GM19043 (cell line): ENCODE measurements at regions not wholly inside any gene's neighbourhood (a gene's known extent, or its start where the extent isn't known, plus 50 kb on each side); places are given as distances from the start of the nearest gene placed in this dataset.

Experiments
- ATAC-seq: cut with Tn5 transposase; IDR thresholded peaks from one replicate; pipeline ENCODE4 v1.9.1; 2021; ENCODE audit warnings: low read depth; ENCODE audit not compliant: unreplicated experiment

GRCh38 chr11:127474766-127475165 is 474.2 kb upstream of the KIRREL3 start:
- no peak for ATAC-seq

- ATAC-seq = no peak
These were observed 471.9 kb upstream of the KIRREL3 start for GRCh38 chr11:127472505-127472904.

DNA sequence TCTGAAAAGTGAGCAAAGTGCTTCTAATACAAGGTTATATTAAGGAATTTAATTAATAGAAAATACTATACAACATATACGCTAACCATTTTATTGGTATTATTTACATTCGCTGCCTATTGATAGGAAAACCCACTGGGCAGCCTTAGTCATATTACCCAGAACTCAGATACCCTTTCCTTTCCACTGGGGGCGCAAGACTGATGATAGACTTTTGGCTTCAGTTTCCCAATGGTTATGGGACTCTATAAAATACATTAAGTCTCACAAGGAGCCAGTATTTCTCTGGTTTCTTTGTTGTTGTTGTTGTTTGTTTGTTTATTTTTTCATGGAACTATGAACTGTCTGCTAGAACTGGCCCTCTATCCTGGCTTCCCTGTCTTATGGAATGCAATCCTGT is 471.1 kb upstream of the KIRREL3 start:
- ATAC-seq = no peak

DNA sequence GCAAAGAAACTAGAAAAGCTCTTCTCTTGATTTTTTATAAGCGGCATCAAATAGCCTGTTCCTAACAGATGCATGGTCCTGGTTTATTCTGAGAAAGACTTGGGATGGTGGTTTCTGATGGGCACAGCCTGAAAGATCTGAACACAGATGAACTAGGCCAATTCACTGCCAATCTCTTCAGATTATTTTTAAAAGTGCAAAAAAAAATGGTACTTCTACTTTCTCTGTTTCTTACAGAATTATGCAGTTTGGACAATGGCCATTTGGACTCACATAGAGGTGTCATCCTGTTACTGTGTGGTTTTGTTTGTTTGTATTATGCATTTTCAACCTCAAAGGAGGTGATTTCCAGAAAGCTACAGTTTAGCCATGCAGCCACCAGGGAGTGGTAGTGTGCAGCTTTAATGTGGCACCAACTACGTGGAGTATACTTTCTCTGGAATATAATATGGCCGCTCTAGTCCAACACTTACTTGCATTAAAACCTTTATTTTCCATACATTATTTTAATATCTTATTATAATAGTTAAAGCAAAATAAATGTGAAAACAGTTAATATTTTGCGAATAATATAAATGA is 469.8 kb upstream of the KIRREL3 start:
- no peak for ATAC-seq

DNA sequence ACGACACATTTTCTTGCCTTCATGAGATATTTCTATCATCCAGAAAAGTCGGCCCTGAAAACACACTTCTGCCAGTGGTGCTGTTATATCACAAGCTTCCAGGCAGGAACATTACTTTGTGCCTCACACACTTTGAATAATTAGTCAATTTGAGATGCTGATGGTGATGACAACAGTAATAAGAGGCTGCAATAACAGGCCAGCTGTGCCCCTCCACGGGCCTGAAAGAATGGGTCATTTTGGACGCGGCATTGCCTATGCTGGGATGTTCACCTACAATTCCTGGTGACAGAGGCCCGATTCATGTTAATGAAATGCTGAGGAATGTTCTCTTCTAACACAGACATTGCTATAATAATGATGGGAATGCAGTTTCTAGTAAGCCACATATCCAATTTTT is 463.8 kb upstream of the KIRREL3 start:
- no peak for ATAC-seq

- no peak for ATAC-seq
These were observed 461.4 kb upstream of the KIRREL3 start for GRCh38 chr11:127462065-127462344.

- no peak for ATAC-seq
These were observed 460.9 kb upstream of the KIRREL3 start for GRCh38 chr11:127461241-127462064.

- ATAC-seq = no peak
These were observed 458.0 kb upstream of the KIRREL3 start for GRCh38 chr11:127458561-127458960.

DNA sequence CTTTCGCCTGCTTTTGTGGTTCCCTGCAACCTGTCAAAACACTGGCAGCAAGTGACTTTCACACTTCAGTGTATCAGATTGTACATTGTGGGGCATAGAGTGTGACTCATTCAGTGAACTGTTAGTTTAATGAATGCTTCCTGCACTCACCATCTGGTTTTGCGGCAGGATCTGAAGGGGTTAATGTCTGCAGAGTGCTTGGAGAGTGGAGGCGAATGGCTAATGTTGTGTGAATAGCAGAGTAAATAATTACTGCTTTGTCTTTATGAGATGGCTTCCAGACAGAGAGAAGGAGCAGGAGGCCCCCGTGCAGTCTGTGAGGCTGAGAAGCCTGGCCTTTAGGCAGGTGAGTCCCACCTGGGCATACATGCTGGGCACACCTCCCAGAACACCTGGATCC is 454.3 kb upstream of the KIRREL3 start:
- ATAC-seq = no peak

GRCh38 chr11:127452533-127452932 is 452.0 kb upstream of the KIRREL3 start:
- ATAC-seq = no peak

DNA sequence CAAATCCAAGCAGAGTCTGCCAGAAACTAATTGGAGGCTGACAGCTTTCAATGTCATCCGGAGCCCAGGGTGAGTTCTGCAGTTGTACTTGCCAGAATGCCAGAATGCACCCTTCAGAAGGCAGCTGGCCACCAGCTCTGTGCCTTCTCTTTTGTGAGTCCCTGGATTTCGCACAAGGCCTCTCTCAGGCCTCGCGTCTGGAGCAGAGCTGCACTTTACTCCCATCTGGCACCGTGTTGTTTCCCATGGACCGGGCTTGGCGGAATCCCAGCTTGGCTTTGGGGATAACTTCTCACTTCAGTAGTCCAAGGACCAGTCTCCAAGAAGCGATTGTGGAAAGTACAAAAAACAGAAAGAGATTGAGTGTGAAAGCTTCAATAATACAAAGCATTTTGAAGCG is 451.3 kb upstream of the KIRREL3 start:
- no peak for ATAC-seq

- no peak for ATAC-seq
These were observed 447.5 kb upstream of the KIRREL3 start for GRCh38 chr11:127448101-127448500.

DNA sequence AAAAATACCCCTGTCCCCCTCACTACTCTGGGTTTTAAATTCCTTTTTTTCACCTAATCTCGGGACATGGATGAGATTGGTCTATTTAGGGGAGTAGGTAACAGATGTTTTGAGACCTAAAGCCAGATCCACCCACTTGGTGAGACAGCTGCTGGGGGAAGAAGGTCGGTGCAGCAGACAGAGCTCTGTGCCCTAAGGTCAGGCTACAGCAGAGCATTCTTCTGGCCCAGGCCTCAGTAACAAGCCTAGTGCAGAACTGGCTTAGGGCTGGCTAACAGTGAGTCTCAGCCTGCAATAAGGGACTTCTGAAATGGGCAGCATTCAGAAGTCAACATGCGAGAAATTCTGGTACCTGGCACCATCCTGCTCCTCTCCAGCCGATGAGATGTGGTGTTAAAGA is 444.9 kb upstream of the KIRREL3 start:
- no peak for ATAC-seq

DNA sequence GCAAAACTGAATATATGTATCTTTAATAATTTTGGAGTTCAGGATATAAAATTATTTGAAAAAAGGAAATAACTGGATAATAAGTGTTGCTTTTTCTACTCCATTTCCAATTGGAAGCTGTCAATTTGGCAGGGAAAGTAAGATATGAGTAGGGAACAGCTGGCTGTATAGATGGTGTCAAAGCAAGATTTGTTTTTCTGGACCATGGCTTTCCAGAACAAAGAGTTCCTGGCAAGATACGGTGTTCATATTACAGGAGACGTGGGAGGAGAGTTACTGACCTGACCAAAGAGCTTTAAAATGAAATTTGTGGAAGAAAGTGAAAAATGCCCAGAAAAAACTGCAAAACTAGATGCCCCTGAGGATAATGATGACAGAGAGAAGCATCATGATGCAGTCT is 442.7 kb upstream of the KIRREL3 start:
- no peak for ATAC-seq

DNA sequence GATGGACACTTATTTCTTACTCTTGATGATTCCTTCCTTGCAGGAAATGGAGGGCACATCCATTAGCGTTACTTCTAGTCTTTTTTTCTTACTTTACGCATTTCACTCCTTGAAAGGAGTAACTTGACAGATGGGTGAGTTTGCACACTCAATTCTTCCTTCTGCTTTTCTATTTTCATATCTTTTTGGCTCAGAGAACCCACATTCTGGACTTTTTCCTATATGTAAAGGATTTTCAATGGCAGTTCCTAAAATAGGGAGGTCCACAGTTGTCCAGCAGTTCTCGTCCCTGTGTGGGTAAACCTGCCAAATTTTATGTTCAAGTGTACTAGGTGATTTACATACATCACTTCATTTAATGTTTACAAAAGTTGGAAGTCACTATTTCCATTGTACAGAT is 440.0 kb upstream of the KIRREL3 start:
- ATAC-seq = no peak

- no peak for ATAC-seq
These were observed 424.7 kb upstream of the KIRREL3 start for GRCh38 chr11:127425281-127425680.

- no peak for ATAC-seq
These were observed 424.1 kb upstream of the KIRREL3 start for GRCh38 chr11:127424661-127425060.

DNA sequence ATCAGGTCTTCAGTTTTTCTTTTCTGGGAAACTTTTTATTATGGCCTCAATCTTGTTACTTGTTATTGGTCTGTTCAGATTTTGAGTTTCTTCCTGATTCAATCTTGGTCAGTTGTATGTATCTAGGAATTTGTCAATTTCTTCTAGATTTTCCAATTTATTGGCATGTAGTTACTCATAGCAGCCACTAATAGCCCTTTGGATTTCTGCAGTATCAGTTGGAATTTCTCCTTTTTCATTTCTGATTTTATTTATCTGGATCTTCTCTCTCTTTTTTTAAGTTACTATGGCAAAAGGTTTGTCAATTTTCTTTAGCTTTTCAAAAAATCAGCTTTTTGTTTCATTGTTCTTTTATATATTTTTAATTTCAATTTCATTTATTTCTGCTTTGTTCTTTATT is 419.6 kb upstream of the KIRREL3 start:
- ATAC-seq = no peak

DNA sequence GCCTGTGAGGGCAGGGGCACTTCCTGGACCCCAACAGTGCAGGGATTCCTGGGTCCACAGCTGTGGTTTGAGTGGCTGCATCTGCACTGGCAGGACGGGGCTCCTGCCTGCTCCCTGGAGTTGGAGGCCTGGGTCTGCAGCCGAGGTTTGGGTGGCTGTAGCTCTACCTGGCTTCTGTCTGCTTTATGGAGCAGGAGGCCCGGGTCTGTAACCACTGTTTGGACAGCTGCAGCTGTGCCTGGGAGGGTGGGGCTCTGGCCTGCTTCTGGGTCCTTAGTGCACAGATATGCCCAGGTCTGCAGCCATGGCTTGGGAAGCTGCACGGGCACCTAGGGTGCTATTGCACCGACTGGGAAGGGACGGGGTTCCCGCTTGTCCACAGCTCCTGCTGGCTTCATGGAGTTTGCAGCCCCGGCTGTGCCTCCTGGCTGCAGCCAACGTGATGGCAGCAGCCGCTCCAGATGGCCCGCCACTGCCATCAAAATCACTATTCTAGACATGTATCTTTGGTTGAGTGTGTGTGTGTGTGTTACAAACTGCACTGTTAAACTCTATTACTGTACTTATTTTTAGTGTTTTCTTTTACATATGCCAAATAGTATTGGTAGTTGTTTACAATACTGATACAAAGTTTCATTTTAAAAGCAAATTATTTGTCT is 412.3 kb upstream of the KIRREL3 start:
- no peak for ATAC-seq

GRCh38 chr11:127412234-127412633 is 411.7 kb upstream of the KIRREL3 start:
- no peak for ATAC-seq

DNA sequence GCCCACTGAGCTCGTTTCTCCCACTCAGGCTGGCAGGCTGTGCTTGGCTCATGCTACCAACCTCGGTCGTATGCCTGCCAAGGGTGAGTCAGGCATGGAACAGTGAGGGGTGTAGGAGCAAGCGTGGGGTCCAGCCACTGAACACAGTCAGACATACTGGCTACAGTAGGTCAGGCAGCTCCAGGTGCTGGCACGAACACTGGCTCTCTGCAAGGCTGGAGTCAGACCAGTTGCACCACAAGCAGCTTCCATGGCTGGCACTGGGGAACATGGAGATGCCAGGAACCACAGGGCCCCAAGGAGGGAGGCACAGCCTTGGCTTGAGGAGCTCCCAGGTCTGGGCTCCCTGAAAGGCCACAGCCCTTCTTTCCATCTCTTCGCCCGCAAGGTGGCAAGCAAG is 410.7 kb upstream of the KIRREL3 start:
- no peak for ATAC-seq

DNA sequence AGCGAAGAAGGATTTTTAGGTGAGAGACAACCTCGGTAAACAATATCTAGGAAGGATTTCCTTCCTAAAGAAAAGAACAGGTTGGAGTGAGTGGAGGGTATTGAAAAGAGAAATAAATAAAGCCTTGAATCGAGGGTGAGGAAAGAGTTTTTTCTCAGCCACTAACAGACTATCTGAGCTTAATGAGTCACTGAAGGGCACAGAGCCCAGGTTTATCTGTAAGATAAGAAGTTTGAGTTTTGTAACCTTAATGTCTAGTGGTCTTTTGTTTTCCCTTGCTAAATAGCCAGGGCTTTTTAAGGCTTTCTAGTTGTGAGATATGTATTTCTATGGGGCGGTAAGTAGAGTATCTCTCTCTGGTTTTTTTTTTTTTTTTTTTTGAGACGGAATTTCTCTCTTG is 394.5 kb upstream of the KIRREL3 start:
- no peak for ATAC-seq
